Panc1 (cell line): ENCODE measurements at regions not wholly inside any gene's neighbourhood (a gene's known extent, or its start where the extent isn't known, plus 50 kb on each side); places are given as distances from the start of the nearest gene placed in this dataset.

Experiments used
- ATAC-seq: fragments of 200-7000 bp; cut with Tn5 transposase; 2 replicates; pipeline ENCODE4 v1.9.1; 2020; ENCODE audit warnings: mild to moderate bottlenecking, moderate library complexity
- BruUV-seq: library from RNA; stranded (reverse); fragments of 400-500 nt; replicated peaks from 2 replicates; lab custom pipeline; 2021; lab: Mats Ljungman, UMichigan
- CTCF ChIA-PET: fragments of 300-600 bp; sonication (Branson Sonifier 250); formaldehyde crosslinking; loops from one replicate; lab custom pipeline; 2022; ENCODE audit warnings: antibody characterized with exemption; lab: Charles Lee
- POLR2A ChIA-PET: fragments of 300-600 bp; sonication (Branson Sonifier 250); formaldehyde crosslinking; loops from one replicate; lab custom pipeline; 2022; ENCODE audit warnings: antibody characterized with exemption; lab: Charles Lee
- DNase-seq: peaks from one replicate; pipeline ENCODE4 v3.0.0-alpha.2; 2010; ENCODE audit warnings: low read depth, low spot score
- H3K27ac ChIP-seq: 2 replicates; pipeline ENCODE4 v1.5.1; 2011; ENCODE audit warnings: mild to moderate bottlenecking, low read length, inconsistent platforms
- H3K27me3 ChIP-seq: fragments of 200-500 bp; sonication (Bioruptor generic); 2 replicates; pipeline ENCODE4 v1.6.0; 2014; ENCODE audit warnings: low read length, inconsistent platforms; ENCODE audit not compliant: control insufficient read depth, insufficient read depth
- H3K36me3 ChIP-seq: fragments of 200-500 bp; sonication (Bioruptor generic); 2 replicates; pipeline ENCODE4 v1.5.1; 2014; ENCODE audit warnings: inconsistent platforms, mild to moderate bottlenecking, low read length, moderate library complexity; ENCODE audit not compliant: control insufficient read depth, insufficient read depth
- H3K4me1 ChIP-seq: 2 replicates; pipeline ENCODE4 v1.5.1; 2011; ENCODE audit warnings: inconsistent platforms, mild to moderate bottlenecking, low read length, moderate library complexity; ENCODE audit not compliant: control insufficient read depth, insufficient read depth
- H3K4me3 ChIP-seq, 2 experiments: 2 replicates each; pipeline ENCODE4 v1.5.1; 2011 to 2012; ENCODE audit warnings: low read depth in 2 of 2, low read length in 2 of 2, mild to moderate bottlenecking in 2 of 2, inconsistent platforms in 1 of 2, moderate library complexity in 1 of 2
- H3K9me3 ChIP-seq: fragments of 200-500 bp; sonication (Bioruptor generic); 2 replicates; pipeline ENCODE4 v1.5.1; 2014; ENCODE audit warnings: low read depth, mild to moderate bottlenecking, inconsistent platforms, low read length, moderate library complexity; ENCODE audit not compliant: control insufficient read depth, insufficient read depth
- POLR2AphosphoS5 ChIP-seq: IDR thresholded peaks from 2 replicates; pipeline ENCODE4 v1.6.1; 2012; ENCODE audit warnings: mild to moderate bottlenecking, low read depth, low read length, moderate library complexity
- REST ChIP-seq, 2 experiments: IDR thresholded peaks; 2 replicates each; pipeline ENCODE4 v1.6.1; 2011 to 2012; ENCODE audit warnings: low read depth in 2 of 2, control low read depth in 1 of 2, low read length in 1 of 2, mild to moderate bottlenecking in 1 of 2, moderate library complexity in 1 of 2; ENCODE audit not compliant: insufficient read depth in 1 of 2
- SIN3A ChIP-seq: IDR thresholded peaks from 2 replicates; pipeline ENCODE4 v1.6.1; 2012; ENCODE audit warnings: low read depth, mild to moderate bottlenecking, low read length, moderate library complexity, borderline replicate concordance; ENCODE audit not compliant: insufficient read depth
- TCF7L2 ChIP-seq: IDR thresholded peaks from 2 replicates; pipeline ENCODE4 v1.6.1; 2011; ENCODE audit warnings: mild to moderate bottlenecking, low read depth, low read length, inconsistent platforms
- in situ Hi-C: cut with HindIII; loops from 2 replicates; pipeline ENCODE4 v1.10.0; 2016; ENCODE audit warnings: low sequenced_read_pairs, low pct_unique_long_range_greater_than_20kb
- intact Hi-C: fragments of 100-400 bp; cut with micrococcal nuclease; formaldehyde crosslinking; loops from one replicate; pipeline ENCODE4 v1.10.0; 2022; ENCODE audit not compliant: unreplicated experiment
- TF ChIP-seq, protein P1 (sequence below): fragments of 450-650 bp; IDR thresholded peaks from 2 replicates; pipeline ENCODE4 v1.5.1; 2017; ENCODE audit warnings: mild to moderate bottlenecking

DNA sequence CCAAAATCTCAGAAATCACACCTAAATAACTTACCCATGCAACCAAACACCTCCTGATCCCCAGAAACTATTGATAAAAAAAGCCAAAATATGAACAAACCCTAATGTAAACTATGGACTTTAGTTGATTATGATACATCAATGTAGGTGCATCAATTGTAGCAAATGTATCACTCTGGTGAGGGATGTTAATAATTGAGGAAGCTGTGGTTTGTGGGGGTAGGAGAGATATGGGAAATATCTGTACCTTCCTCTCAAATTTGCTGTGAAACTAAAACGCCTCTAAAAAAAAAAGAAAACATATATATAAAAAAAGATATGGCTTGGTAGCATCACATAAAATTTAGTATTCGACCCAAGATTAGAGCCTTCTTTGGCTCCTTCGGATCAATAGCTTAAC is 144.3 kb upstream of the CPEB2 start:
- Histone ChIP-seq H3K4me3 (no peak overlapping the region), H3K4me1 (no peaks in the 10 kb centered on the region), H3K36me3 (no peaks in the 10 kb centered on the region), H3K27ac (no peak overlapping the region), H3K9me3 (no peaks in the 10 kb centered on the region), H3K27me3 (no peaks in the 10 kb centered on the region)
- in situ Hi-C loops (loop anchor here (25.0 kb wide), 1 partner anchor 129 kb away; no protein-coding TSS in a partner anchor), intact Hi-C loops (no loop called here)
- TF ChIP-seq POLR2AphosphoS5 (no peak), REST (IDR thresholded peaks at IDR 0.05; ENCODE audit: insufficient read depth in 1 of 2, low read depth in 2 of 2, low read length in 1 of 2) (no peak), TCF7L2 (no peak), SIN3A (no peak)
- TF ChIP-seq, protein P1, sequence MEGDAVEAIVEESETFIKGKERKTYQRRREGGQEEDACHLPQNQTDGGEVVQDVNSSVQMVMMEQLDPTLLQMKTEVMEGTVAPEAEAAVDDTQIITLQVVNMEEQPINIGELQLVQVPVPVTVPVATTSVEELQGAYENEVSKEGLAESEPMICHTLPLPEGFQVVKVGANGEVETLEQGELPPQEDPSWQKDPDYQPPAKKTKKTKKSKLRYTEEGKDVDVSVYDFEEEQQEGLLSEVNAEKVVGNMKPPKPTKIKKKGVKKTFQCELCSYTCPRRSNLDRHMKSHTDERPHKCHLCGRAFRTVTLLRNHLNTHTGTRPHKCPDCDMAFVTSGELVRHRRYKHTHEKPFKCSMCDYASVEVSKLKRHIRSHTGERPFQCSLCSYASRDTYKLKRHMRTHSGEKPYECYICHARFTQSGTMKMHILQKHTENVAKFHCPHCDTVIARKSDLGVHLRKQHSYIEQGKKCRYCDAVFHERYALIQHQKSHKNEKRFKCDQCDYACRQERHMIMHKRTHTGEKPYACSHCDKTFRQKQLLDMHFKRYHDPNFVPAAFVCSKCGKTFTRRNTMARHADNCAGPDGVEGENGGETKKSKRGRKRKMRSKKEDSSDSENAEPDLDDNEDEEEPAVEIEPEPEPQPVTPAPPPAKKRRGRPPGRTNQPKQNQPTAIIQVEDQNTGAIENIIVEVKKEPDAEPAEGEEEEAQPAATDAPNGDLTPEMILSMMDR = no peak
- ChIA-PET POLR2A (no interaction called here), CTCF (no interaction called here)
- DNase-seq (no peak), ATAC-seq (no peak)
- BruUV-seq = no TSS peak

DNA sequence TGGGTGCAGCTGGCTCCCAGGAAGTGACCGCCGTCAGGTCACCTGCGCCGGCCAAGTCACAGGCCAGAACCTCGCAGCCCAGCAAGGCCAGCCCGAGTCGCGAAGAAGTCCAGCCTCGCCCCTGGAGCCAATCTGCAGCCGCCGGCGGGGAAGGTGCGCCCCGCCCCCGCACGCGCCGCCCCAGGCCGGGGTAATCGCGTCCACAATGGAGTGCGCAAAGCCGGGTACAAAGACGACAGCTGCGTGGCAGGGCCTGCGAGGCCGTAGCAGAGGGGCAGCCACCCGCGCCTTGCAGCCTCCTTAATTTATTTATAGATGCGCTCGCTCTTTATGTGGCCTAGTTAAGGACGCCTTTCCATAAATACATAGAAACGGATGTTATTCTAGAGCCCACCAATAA is 139.4 kb upstream of the CPEB2 start:
- POLR2A ChIA-PET = no interaction called here
- in situ Hi-C loops = loop anchor here (25.0 kb wide), 1 partner anchor 124 kb away; no protein-coding TSS in a partner anchor
- DNase-seq (no peak), ATAC-seq (no peak)
- no peaks in the 10 kb centered on the region for H3K9me3 ChIP-seq
- H3K27me3 ChIP-seq = no peaks in the 10 kb centered on the region
- H3K36me3 ChIP-seq = no peaks in the 10 kb centered on the region
- BruUV-seq = no TSS peak
- intact Hi-C loops = no loop called here
- CTCF ChIA-PET = no interaction called here
- H3K4me1 ChIP-seq = no peaks in the 10 kb centered on the region
- no peak overlapping the region for H3K4me3 ChIP-seq
- H3K27ac ChIP-seq = no peak overlapping the region
- TF ChIP-seq SIN3A = no peak
- TF ChIP-seq REST (IDR thresholded peaks at IDR 0.05; ENCODE audit: insufficient read depth in 1 of 2, low read depth in 2 of 2, low read length in 1 of 2) = no peak
- TF ChIP-seq, protein P1 = no peak
- no peak for TF ChIP-seq TCF7L2
- no peak for TF ChIP-seq POLR2AphosphoS5
